H9 (cell line): ENCODE measurements at regions not wholly inside any gene's neighbourhood (a gene's known extent, or its start where the extent isn't known, plus 50 kb on each side); places are given as distances from the start of the nearest gene placed in this dataset.

Source experiments
- DNase-seq: peaks from one replicate; pipeline ENCODE4 v3.0.0-alpha.2; 2017
- H2AFZ ChIP-seq: one replicate; pipeline ENCODE4 v1.6.1; 2013; ENCODE audit warnings: mild to moderate bottlenecking, low read length, control low read depth, moderate library complexity
- H2AK5ac ChIP-seq: 2 replicates; pipeline ENCODE4 v1.6.1; 2013; ENCODE audit warnings: low read length, control low read depth, mixed read lengths; ENCODE audit not compliant: insufficient read length
- H2BK120ac ChIP-seq: one replicate; pipeline ENCODE4 v1.6.1; 2013; ENCODE audit warnings: low read depth, mild to moderate bottlenecking, low read length, control low read depth, inconsistent platforms; ENCODE audit not compliant: poor library complexity, severe bottlenecking
- H2BK12ac ChIP-seq: 2 replicates; pipeline ENCODE4 v1.6.1; 2013; ENCODE audit warnings: low read length, control low read depth, mixed read lengths, low read depth; ENCODE audit not compliant: insufficient read length
- H2BK15ac ChIP-seq: 2 replicates; pipeline ENCODE4 v1.6.1; 2013; ENCODE audit warnings: low read depth, low read length, control low read depth
- H2BK20ac ChIP-seq: one replicate; pipeline ENCODE4 v1.6.1; 2013; ENCODE audit warnings: low read depth, mild to moderate bottlenecking, low read length, control low read depth, inconsistent platforms; ENCODE audit not compliant: poor library complexity, severe bottlenecking
- H2BK5ac ChIP-seq: 2 replicates; pipeline ENCODE4 v1.6.1; 2013; ENCODE audit warnings: low read length, control low read depth, mixed read lengths; ENCODE audit not compliant: insufficient read length
- H3K14ac ChIP-seq: 2 replicates; pipeline ENCODE4 v1.6.1; 2013; ENCODE audit warnings: low read length, control low read depth; ENCODE audit not compliant: insufficient read depth
- H3K18ac ChIP-seq: 2 replicates; pipeline ENCODE4 v1.6.1; 2013; ENCODE audit warnings: low read depth, mild to moderate bottlenecking, mixed read lengths, low read length, control low read depth; ENCODE audit not compliant: insufficient read length
- H3K23ac ChIP-seq: 2 replicates; pipeline ENCODE4 v1.6.1; 2013; ENCODE audit warnings: low read length, control low read depth, mixed read lengths, low read depth; ENCODE audit not compliant: insufficient read length
- H3K23me2 ChIP-seq: 2 replicates; pipeline ENCODE4 v1.6.1; 2013; ENCODE audit warnings: low read depth, mild to moderate bottlenecking, mixed read lengths, low read length, control low read depth; ENCODE audit not compliant: insufficient read length, poor library complexity, severe bottlenecking
- H3K27ac ChIP-seq: 2 replicates; pipeline ENCODE4 v1.5.1; 2013; ENCODE audit warnings: low read length, control low read depth, mixed read lengths, low read depth; ENCODE audit not compliant: insufficient read length
- H3K27me3 ChIP-seq: 2 replicates; pipeline ENCODE4 v1.6.1; 2013; ENCODE audit warnings: low read length, control low read depth, inconsistent platforms; ENCODE audit not compliant: insufficient read depth
- H3K4ac ChIP-seq: 2 replicates; pipeline ENCODE4 v1.6.1; 2013; ENCODE audit warnings: low read depth, mild to moderate bottlenecking, control low read depth, inconsistent platforms, low read length, moderate library complexity
- H3K4me1 ChIP-seq: 2 replicates; pipeline ENCODE4 v1.6.1; 2013; ENCODE audit warnings: low read length, control low read depth, inconsistent platforms; ENCODE audit not compliant: insufficient read depth
- H3K4me2 ChIP-seq: 2 replicates; pipeline ENCODE4 v1.6.1; 2013; ENCODE audit warnings: low read length, control low read depth, mixed read lengths; ENCODE audit not compliant: insufficient read length, insufficient read depth
- H3K56ac ChIP-seq: 2 replicates; pipeline ENCODE4 v1.6.1; 2013; ENCODE audit warnings: low read depth, mild to moderate bottlenecking, mixed read lengths, low read length, control low read depth; ENCODE audit not compliant: insufficient read length
- H3K79me1 ChIP-seq: 2 replicates; pipeline ENCODE4 v1.6.1; 2013; ENCODE audit warnings: low read depth, mild to moderate bottlenecking, moderate library complexity, low read length, control low read depth, inconsistent platforms; ENCODE audit not compliant: insufficient read depth, poor library complexity, severe bottlenecking
- H3K79me2 ChIP-seq: 2 replicates; pipeline ENCODE4 v1.6.1; 2013; ENCODE audit warnings: low read length, control low read depth, inconsistent platforms; ENCODE audit not compliant: insufficient read depth
- H3K9ac ChIP-seq: 2 replicates; pipeline ENCODE4 v1.6.1; 2013; ENCODE audit warnings: low read length, control low read depth, mixed read lengths; ENCODE audit not compliant: insufficient read length; ENCODE audit errors: extremely low read depth
- H3K9me3 ChIP-seq: one replicate; pipeline ENCODE4 v1.6.1; 2013; ENCODE audit warnings: low read depth, low read length, inconsistent platforms; ENCODE audit not compliant: control insufficient read depth
- H3T11ph ChIP-seq: one replicate; pipeline ENCODE4 v1.6.1; 2013; ENCODE audit warnings: mild to moderate bottlenecking, low read length, control low read depth, inconsistent platforms
- H4K20me1 ChIP-seq: one replicate; pipeline ENCODE4 v1.6.1; 2013; ENCODE audit not compliant: control insufficient read depth, insufficient read length, insufficient read depth
- H4K5ac ChIP-seq: 2 replicates; pipeline ENCODE4 v1.6.1; 2013; ENCODE audit warnings: low read depth, mild to moderate bottlenecking, mixed read lengths, low read length, control low read depth; ENCODE audit not compliant: insufficient read length
- H4K8ac ChIP-seq: replicated peaks from 2 replicates; pipeline ENCODE4 v1.6.1; 2013; ENCODE audit warnings: low read length, control low read depth, mixed read lengths, low read depth; ENCODE audit not compliant: insufficient read length
- H4K91ac ChIP-seq: 2 replicates; pipeline ENCODE4 v1.6.1; 2013; ENCODE audit warnings: low read depth, mild to moderate bottlenecking, moderate library complexity, mixed read lengths, low read length, control low read depth; ENCODE audit not compliant: insufficient read length
- H3K27ac Mint-ChIP-seq, 3 experiments: 2 replicates in 2 of 3; 3 replicates in 1 of 3; pipeline ENCODE4 v1.8.0; 2020 to 2021; ENCODE audit warnings: mixed read lengths in 3 of 3, mild to moderate bottlenecking in 1 of 3, moderate library complexity in 1 of 3
- H3K27me3 Mint-ChIP-seq: 2 replicates; pipeline ENCODE4 v1.8.0; 2021; ENCODE audit warnings: low read depth, mild to moderate bottlenecking, moderate library complexity, mixed read lengths
- H3K36me3 Mint-ChIP-seq, 3 experiments: 2 replicates in 2 of 3; 3 replicates in 1 of 3; pipeline ENCODE4 v1.8.0; 2020 to 2021; ENCODE audit warnings: low read depth in 3 of 3, mixed read lengths in 3 of 3; ENCODE audit not compliant: insufficient read depth in 1 of 3
- H3K4me1 Mint-ChIP-seq, 2 experiments: 2 replicates each; pipeline ENCODE4 v1.8.0; 2020; ENCODE audit warnings: mixed read lengths in 2 of 2
- H3K4me3 Mint-ChIP-seq, 2 experiments: 2 replicates in 1 of 2; 3 replicates in 1 of 2; pipeline ENCODE4 v1.8.0; 2020 to 2021; ENCODE audit warnings: mild to moderate bottlenecking in 2 of 2, mixed read lengths in 2 of 2, moderate library complexity in 1 of 2
- H3K9me3 Mint-ChIP-seq, 2 experiments: 2 replicates in 1 of 2; 3 replicates in 1 of 2; pipeline ENCODE4 v1.8.0; 2020; ENCODE audit warnings: mild to moderate bottlenecking in 2 of 2, mixed read lengths in 2 of 2, moderate library complexity in 1 of 2
- WGBS: extraction: QIAGEN DNeasy Blood & Tissue Kit; methylation state at CpG from one replicate; pipeline ENCODE4 v1.1.7; 2013; ENCODE audit warnings: missing lambda C conversion rate, low lambda C conversion rate, mixed read lengths; ENCODE audit not compliant: insufficient read length; ENCODE audit errors: extremely low coverage; 5-methylcytosine and 5-hydroxymethylcytosine counted together
- TF ChIP-seq, protein P1 (sequence below): fragments of 200-600 bp; sonication (generic); conservative IDR thresholded peaks from 3 replicates; pipeline ENCODE4 v1.8.0; 2021; ENCODE audit warnings: antibody characterized with exemption, mild to moderate bottlenecking

- Mint-ChIP-seq H3K27me3 (no peaks in the 10 kb centered on the region), H3K4me1 (peaks cover 0 to 6% of the 10 kb centered on the region in 2 experiments; a peak in 1 of 4 replicates), H3K4me3 (no peak overlapping the region), H3K27ac (no peak overlapping the region), H3K9me3 (no peaks in the 10 kb centered on the region), H3K36me3 (no peaks in the 10 kb centered on the region)
- Histone ChIP-seq H4K5ac (no peak overlapping the region), H3K56ac (no peak overlapping the region), H4K20me1 (no peaks in the 10 kb centered on the region), H3K4me2 (no peak overlapping the region), H2BK120ac (no peak overlapping the region), H4K91ac (no peak overlapping the region), H3K9me3 (no peaks in the 10 kb centered on the region), H3K79me1 (no peaks in the 10 kb centered on the region), H3K27me3 (no peaks in the 10 kb centered on the region), H2BK20ac (no peak overlapping the region), H3K4me1 (no peaks in the 10 kb centered on the region), H3K79me2 (no peaks in the 10 kb centered on the region), H4K8ac (no peak overlapping the region), H3T11ph (no peak overlapping the region), H3K9ac (no peak overlapping the region), H3K14ac (no peak overlapping the region), H3K23ac (no peak overlapping the region), H3K27ac (no peak overlapping the region), H3K18ac (no peak overlapping the region), H2AFZ (no peak overlapping the region), H3K23me2 (no peaks in the 10 kb centered on the region), H2AK5ac (no peak overlapping the region), H3K4ac (no peak overlapping the region), H2BK5ac (no peak overlapping the region), H2BK12ac (no peak overlapping the region), H2BK15ac (no peak overlapping the region)
- WGBS, result no CpG with 5 or more reads among the region's 4 CpGs
- TF ChIP-seq, protein P1, sequence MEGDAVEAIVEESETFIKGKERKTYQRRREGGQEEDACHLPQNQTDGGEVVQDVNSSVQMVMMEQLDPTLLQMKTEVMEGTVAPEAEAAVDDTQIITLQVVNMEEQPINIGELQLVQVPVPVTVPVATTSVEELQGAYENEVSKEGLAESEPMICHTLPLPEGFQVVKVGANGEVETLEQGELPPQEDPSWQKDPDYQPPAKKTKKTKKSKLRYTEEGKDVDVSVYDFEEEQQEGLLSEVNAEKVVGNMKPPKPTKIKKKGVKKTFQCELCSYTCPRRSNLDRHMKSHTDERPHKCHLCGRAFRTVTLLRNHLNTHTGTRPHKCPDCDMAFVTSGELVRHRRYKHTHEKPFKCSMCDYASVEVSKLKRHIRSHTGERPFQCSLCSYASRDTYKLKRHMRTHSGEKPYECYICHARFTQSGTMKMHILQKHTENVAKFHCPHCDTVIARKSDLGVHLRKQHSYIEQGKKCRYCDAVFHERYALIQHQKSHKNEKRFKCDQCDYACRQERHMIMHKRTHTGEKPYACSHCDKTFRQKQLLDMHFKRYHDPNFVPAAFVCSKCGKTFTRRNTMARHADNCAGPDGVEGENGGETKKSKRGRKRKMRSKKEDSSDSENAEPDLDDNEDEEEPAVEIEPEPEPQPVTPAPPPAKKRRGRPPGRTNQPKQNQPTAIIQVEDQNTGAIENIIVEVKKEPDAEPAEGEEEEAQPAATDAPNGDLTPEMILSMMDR, result no peak
- no peak for DNase-seq
Observed at GRCh38 chr13:60794751-60795150, 397.7 kb downstream of the TDRD3 start.
